ENCODE measurements at regions not wholly inside any gene's neighbourhood (a gene's known extent, or its start where the extent isn't known, plus 50 kb on each side); places are given as distances from the start of the nearest gene placed in this dataset.

- Mint-ChIP-seq H3K27ac (ENCODE audit: unreplicated experiment) (no peak overlapping the region), H3K27me3 (ENCODE audit: low read depth, unreplicated experiment) (no peaks in the 10 kb centered on the region), H3K9me3 (ENCODE audit: unreplicated experiment) (no peaks in the 10 kb centered on the region), H3K4me1 (ENCODE audit: low read depth, unreplicated experiment) (peaks cover 5% of the 10 kb centered on the region), H3K4me3 (ENCODE audit: unreplicated experiment) (no peak overlapping the region), H3K36me3 (ENCODE audit: low read depth, unreplicated experiment) (no peaks in the 10 kb centered on the region)
- Histone ChIP-seq H3K9ac (ENCODE audit: low read length) (no peak overlapping the region), H3K9me3 (ENCODE audit: insufficient read depth, low read depth, low read length) (no peaks in the 10 kb centered on the region), H3K36me3 (ENCODE audit: insufficient read depth, low read length) (no peaks in the 10 kb centered on the region), H3K79me2 (ENCODE audit: insufficient read depth, low read length) (no peaks in the 10 kb centered on the region), H3K4me3 (ENCODE audit: insufficient read depth, low read depth, low read length) (no peak overlapping the region), H4K20me1 (ENCODE audit: insufficient read depth, low read length) (no peaks in the 10 kb centered on the region), H3K27ac (ENCODE audit: low read depth, low read length) (no peak overlapping the region), H2AFZ (ENCODE audit: low read depth, low read length) (no peak overlapping the region), H3K4me2 (ENCODE audit: low read length) (no peak overlapping the region), H3K4me1 (ENCODE audit: insufficient read depth, low read length) (no peaks in the 10 kb centered on the region), H3K27me3 (ENCODE audit: insufficient read depth, low read length) (no peaks in the 10 kb centered on the region)
- TF ChIP-seq CTCF (IDR thresholded peaks at IDR 0.05; ENCODE audit: insufficient read depth, low read depth, low read length) (no peak), EZH2 (IDR thresholded peaks at IDR 0.05; ENCODE audit: insufficient read depth, low read length) (no peak)
- no peak for FAIRE-seq
- DNase-seq (ENCODE audit: low read depth) = no peak
These were observed 337.0 kb upstream of the NCAM2 start for GRCh38 chr21:20661246-20661645.

DNA sequence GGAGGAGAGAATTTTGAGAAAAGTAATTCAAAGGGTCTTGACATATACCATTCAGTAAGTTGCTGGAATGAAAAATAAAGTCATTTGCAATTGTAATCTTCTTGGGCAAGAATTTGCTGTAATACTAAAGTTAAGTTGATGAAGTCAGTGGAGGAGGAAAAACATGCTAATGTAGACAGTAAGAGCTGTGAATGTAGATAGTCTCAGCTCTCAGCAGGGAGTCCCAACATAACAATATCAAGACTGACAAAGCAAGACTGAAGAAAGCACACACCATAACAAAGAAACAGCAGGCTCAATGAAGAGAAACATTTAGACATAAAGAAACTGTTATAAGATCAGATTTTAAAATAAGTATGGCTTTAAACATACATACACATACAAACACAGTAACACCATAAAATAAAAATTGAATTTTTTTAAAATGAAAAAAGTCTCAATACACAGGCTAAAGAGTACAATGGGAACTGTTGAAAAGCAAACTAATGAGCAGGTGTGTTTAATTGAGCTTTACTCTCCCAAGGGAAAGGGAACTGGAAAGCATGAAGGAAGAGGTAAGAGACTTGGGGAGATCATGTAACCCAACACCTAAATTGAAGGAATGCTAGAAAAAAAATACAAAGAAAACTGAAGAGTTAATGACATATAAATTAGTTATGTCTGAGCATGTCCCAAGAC lies 336.3 kb upstream of the NCAM2 start:
- no peak overlapping the region for H3K9ac ChIP-seq (ENCODE audit: low read length)
- no peak overlapping the region for H3K27ac ChIP-seq (ENCODE audit: low read depth, low read length)
- Mint-ChIP-seq H3K9me3 (ENCODE audit: unreplicated experiment) (no peaks in the 10 kb centered on the region), H3K4me1 (ENCODE audit: low read depth, unreplicated experiment) (peaks cover 5% of the 10 kb centered on the region), H3K4me3 (ENCODE audit: unreplicated experiment) (no peak overlapping the region), H3K36me3 (ENCODE audit: low read depth, unreplicated experiment) (no peaks in the 10 kb centered on the region), H3K27ac (ENCODE audit: unreplicated experiment) (no peak overlapping the region), H3K27me3 (ENCODE audit: low read depth, unreplicated experiment) (no peaks in the 10 kb centered on the region)
- FAIRE-seq (no peak), DNase-seq (ENCODE audit: low read depth) (no peak)
- no peak overlapping the region for H3K4me2 ChIP-seq (ENCODE audit: low read length)
- H3K79me2 ChIP-seq (ENCODE audit: insufficient read depth, low read length) = no peaks in the 10 kb centered on the region
- no peaks in the 10 kb centered on the region for H3K4me1 ChIP-seq (ENCODE audit: insufficient read depth, low read length)
- H3K4me3 ChIP-seq (ENCODE audit: insufficient read depth, low read depth, low read length) = no peak overlapping the region
- no peaks in the 10 kb centered on the region for H3K9me3 ChIP-seq (ENCODE audit: insufficient read depth, low read depth, low read length)
- no peak overlapping the region for H2AFZ ChIP-seq (ENCODE audit: low read depth, low read length)
- H3K27me3 ChIP-seq (ENCODE audit: insufficient read depth, low read length) = no peaks in the 10 kb centered on the region
- H4K20me1 ChIP-seq (ENCODE audit: insufficient read depth, low read length) = no peaks in the 10 kb centered on the region
- no peaks in the 10 kb centered on the region for H3K36me3 ChIP-seq (ENCODE audit: insufficient read depth, low read length)
- TF ChIP-seq EZH2 (IDR thresholded peaks at IDR 0.05; ENCODE audit: insufficient read depth, low read length) (no peak), CTCF (IDR thresholded peaks at IDR 0.05; ENCODE audit: insufficient read depth, low read depth, low read length) (no peak)

- Histone ChIP-seq H3K79me2 (ENCODE audit: insufficient read depth, low read length) (no peaks in the 10 kb centered on the region), H3K27ac (ENCODE audit: low read depth, low read length) (no peak overlapping the region), H4K20me1 (ENCODE audit: insufficient read depth, low read length) (no peaks in the 10 kb centered on the region), H2AFZ (ENCODE audit: low read depth, low read length) (no peak overlapping the region), H3K9ac (ENCODE audit: low read length) (no peak overlapping the region), H3K4me2 (ENCODE audit: low read length) (no peak overlapping the region), H3K4me1 (ENCODE audit: insufficient read depth, low read length) (no peaks in the 10 kb centered on the region), H3K9me3 (ENCODE audit: insufficient read depth, low read depth, low read length) (no peaks in the 10 kb centered on the region), H3K4me3 (ENCODE audit: insufficient read depth, low read depth, low read length) (no peak overlapping the region), H3K27me3 (ENCODE audit: insufficient read depth, low read length) (no peaks in the 10 kb centered on the region), H3K36me3 (ENCODE audit: insufficient read depth, low read length) (no peaks in the 10 kb centered on the region)
- Mint-ChIP-seq H3K36me3 (ENCODE audit: low read depth, unreplicated experiment) (no peaks in the 10 kb centered on the region), H3K4me1 (ENCODE audit: low read depth, unreplicated experiment) (peaks cover 5% of the 10 kb centered on the region), H3K9me3 (ENCODE audit: unreplicated experiment) (no peaks in the 10 kb centered on the region), H3K27ac (ENCODE audit: unreplicated experiment) (no peak overlapping the region), H3K27me3 (ENCODE audit: low read depth, unreplicated experiment) (no peaks in the 10 kb centered on the region), H3K4me3 (ENCODE audit: unreplicated experiment) (no peak overlapping the region)
- TF ChIP-seq EZH2 (IDR thresholded peaks at IDR 0.05; ENCODE audit: insufficient read depth, low read length) = no peak
- no peak for TF ChIP-seq CTCF (IDR thresholded peaks at IDR 0.05; ENCODE audit: insufficient read depth, low read depth, low read length)
- FAIRE-seq (no peak), DNase-seq (ENCODE audit: low read depth) (no peak)
These were observed 335.7 kb upstream of the NCAM2 start for GRCh38 chr21:20662514-20662913.

Data from astrocyte (in vitro differentiated cells and primary cell).